ENCODE measurements at regions not wholly inside any gene's neighbourhood (a gene's known extent, or its start where the extent isn't known, plus 50 kb on each side); places are given as distances from the start of the nearest gene placed in this dataset.

DNA sequence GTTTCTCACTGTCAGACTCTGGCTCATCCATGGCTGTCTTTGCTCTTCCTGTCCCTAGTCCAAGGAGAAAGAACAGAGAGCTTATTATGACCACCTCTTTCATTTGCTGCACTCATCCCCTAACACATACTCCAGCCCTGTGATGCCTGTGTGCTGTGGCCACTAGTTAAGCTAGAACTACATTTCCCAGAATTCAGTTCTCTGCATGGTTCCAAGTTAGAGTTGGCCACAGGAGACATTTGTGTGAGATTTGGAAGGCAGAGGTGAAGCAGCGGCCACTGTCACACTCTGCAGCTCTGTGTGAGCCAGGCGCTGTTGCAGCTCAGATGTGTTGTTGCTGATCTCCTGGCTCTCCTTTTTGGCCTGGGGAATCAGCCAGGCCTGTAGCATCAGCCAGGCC lies 188.2 kb upstream of the ATP6AP2 start:
- TF ChIP-seq, protein P1, sequence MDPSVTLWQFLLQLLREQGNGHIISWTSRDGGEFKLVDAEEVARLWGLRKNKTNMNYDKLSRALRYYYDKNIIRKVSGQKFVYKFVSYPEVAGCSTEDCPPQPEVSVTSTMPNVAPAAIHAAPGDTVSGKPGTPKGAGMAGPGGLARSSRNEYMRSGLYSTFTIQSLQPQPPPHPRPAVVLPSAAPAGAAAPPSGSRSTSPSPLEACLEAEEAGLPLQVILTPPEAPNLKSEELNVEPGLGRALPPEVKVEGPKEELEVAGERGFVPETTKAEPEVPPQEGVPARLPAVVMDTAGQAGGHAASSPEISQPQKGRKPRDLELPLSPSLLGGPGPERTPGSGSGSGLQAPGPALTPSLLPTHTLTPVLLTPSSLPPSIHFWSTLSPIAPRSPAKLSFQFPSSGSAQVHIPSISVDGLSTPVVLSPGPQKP (IDR thresholded peaks at IDR 0.05; ENCODE audit: low read depth, low read length) = no peak
- TF ChIP-seq, protein P2, sequence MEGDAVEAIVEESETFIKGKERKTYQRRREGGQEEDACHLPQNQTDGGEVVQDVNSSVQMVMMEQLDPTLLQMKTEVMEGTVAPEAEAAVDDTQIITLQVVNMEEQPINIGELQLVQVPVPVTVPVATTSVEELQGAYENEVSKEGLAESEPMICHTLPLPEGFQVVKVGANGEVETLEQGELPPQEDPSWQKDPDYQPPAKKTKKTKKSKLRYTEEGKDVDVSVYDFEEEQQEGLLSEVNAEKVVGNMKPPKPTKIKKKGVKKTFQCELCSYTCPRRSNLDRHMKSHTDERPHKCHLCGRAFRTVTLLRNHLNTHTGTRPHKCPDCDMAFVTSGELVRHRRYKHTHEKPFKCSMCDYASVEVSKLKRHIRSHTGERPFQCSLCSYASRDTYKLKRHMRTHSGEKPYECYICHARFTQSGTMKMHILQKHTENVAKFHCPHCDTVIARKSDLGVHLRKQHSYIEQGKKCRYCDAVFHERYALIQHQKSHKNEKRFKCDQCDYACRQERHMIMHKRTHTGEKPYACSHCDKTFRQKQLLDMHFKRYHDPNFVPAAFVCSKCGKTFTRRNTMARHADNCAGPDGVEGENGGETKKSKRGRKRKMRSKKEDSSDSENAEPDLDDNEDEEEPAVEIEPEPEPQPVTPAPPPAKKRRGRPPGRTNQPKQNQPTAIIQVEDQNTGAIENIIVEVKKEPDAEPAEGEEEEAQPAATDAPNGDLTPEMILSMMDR (IDR thresholded peaks at IDR 0.05) = no peak
- TF ChIP-seq, protein P3, sequence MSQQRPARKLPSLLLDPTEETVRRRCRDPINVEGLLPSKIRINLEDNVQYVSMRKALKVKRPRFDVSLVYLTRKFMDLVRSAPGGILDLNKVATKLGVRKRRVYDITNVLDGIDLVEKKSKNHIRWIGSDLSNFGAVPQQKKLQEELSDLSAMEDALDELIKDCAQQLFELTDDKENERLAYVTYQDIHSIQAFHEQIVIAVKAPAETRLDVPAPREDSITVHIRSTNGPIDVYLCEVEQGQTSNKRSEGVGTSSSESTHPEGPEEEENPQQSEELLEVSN (IDR thresholded peaks at IDR 0.05; ENCODE audit: borderline replicate concordance, low read depth) = no peak
- TF ChIP-seq, protein P4, sequence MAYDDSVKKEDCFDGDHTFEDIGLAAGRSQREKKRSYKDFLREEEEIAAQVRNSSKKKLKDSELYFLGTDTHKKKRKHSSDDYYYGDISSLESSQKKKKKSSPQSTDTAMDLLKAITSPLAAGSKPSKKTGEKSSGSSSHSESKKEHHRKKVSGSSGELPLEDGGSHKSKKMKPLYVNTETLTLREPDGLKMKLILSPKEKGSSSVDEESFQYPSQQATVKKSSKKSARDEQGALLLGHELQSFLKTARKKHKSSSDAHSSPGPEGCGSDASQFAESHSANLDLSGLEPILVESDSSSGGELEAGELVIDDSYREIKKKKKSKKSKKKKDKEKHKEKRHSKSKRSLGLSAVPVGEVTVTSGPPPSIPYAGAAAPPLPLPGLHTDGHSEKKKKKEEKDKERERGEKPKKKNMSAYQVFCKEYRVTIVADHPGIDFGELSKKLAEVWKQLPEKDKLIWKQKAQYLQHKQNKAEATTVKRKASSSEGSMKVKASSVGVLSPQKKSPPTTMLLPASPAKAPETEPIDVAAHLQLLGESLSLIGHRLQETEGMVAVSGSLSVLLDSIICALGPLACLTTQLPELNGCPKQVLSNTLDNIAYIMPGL (CRISPR knock-in tag; IDR thresholded peaks at IDR 0.05; ENCODE audit: borderline replicate concordance) = no peak
- TF ChIP-seq, protein P5, sequence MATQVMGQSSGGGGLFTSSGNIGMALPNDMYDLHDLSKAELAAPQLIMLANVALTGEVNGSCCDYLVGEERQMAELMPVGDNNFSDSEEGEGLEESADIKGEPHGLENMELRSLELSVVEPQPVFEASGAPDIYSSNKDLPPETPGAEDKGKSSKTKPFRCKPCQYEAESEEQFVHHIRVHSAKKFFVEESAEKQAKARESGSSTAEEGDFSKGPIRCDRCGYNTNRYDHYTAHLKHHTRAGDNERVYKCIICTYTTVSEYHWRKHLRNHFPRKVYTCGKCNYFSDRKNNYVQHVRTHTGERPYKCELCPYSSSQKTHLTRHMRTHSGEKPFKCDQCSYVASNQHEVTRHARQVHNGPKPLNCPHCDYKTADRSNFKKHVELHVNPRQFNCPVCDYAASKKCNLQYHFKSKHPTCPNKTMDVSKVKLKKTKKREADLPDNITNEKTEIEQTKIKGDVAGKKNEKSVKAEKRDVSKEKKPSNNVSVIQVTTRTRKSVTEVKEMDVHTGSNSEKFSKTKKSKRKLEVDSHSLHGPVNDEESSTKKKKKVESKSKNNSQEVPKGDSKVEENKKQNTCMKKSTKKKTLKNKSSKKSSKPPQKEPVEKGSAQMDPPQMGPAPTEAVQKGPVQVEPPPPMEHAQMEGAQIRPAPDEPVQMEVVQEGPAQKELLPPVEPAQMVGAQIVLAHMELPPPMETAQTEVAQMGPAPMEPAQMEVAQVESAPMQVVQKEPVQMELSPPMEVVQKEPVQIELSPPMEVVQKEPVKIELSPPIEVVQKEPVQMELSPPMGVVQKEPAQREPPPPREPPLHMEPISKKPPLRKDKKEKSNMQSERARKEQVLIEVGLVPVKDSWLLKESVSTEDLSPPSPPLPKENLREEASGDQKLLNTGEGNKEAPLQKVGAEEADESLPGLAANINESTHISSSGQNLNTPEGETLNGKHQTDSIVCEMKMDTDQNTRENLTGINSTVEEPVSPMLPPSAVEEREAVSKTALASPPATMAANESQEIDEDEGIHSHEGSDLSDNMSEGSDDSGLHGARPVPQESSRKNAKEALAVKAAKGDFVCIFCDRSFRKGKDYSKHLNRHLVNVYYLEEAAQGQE (IDR thresholded peaks at IDR 0.05) = no peak
- no peak for TF ChIP-seq TFCP2L1 (CRISPR knock-in tag; IDR thresholded peaks at IDR 0.05)
